Kidney (tissue), 13 donors: ENCODE measurements at regions not wholly inside any gene's neighbourhood (a gene's known extent, or its start where the extent isn't known, plus 50 kb on each side); places are given as distances from the start of the nearest gene placed in this dataset.

ENCODE experiments used
- DNase-seq, 5 donors: peaks; one replicate each; pipeline ENCODE4 v3.0.0-alpha.2; 2013 to 2020
- FAIRE-seq: peaks from 2 replicates; lab custom pipeline; 2012; peaks lifted over from hg19 to GRCh38; lab: Jason Lieb, UNC
- H3K27ac ChIP-seq, 2 donors: one replicate each; pipeline ENCODE4 v1.7.0; 2013; ENCODE audit warnings: low read depth in 2 of 2, low read length in 2 of 2, inconsistent platforms in 1 of 2
- H3K27me3 ChIP-seq: one replicate; pipeline ENCODE4 v1.7.1; 2013; ENCODE audit warnings: low read length, inconsistent platforms; ENCODE audit not compliant: control insufficient read depth, insufficient read depth
- H3K36me3 ChIP-seq, 3 donors: one replicate each; pipeline versions ENCODE4 v1.7.0 to v1.7.1; 2013; ENCODE audit warnings: low read length in 3 of 3, control low read depth in 1 of 3, inconsistent platforms in 1 of 3; ENCODE audit not compliant: insufficient read depth in 3 of 3, control insufficient read depth in 2 of 3
- H3K4me1 ChIP-seq, 3 donors: one replicate each; pipeline versions ENCODE4 v1.7.0 to v1.7.1; 2013; ENCODE audit warnings: low read length in 3 of 3, inconsistent platforms in 1 of 3, low read depth in 1 of 3; ENCODE audit not compliant: control insufficient read depth in 2 of 3, insufficient read depth in 2 of 3
- H3K4me3 ChIP-seq, 3 donors: one replicate each; pipeline versions ENCODE4 v1.7.0 to v1.8.1; 2013; ENCODE audit warnings: low read length in 3 of 3, control low read depth in 1 of 3, inconsistent platforms in 1 of 3
- H3K9ac ChIP-seq, 3 donors: one replicate each; pipeline versions ENCODE4 v1.7.0 to v1.7.1; 2013; ENCODE audit warnings: low read length in 3 of 3, control low read depth in 1 of 3, inconsistent platforms in 1 of 3
- H3K9me3 ChIP-seq, 3 donors: one replicate each; pipeline versions ENCODE4 v1.7.0 to v1.7.1; 2013; ENCODE audit warnings: low read length in 3 of 3, control low read depth in 1 of 3, inconsistent platforms in 1 of 3; ENCODE audit not compliant: control insufficient read depth in 2 of 3, insufficient read depth in 1 of 3
- intact Hi-C: fragments of 100-400 bp; cut with DNase I; formaldehyde crosslinking; loops from one replicate; pipeline ENCODE4 v1.11.1; 2022
- TF ChIP-seq, protein P1 (sequence below): IDR thresholded peaks from 3 replicates; pipeline ENCODE4 v1.5.1; 2012; ENCODE audit warnings: mild to moderate bottlenecking, moderate library complexity, borderline replicate concordance; ENCODE audit not compliant: insufficient read depth; ENCODE audit errors: extremely low read depth
- donor health status: control.
- donor health status: control.
- donor health status: control.
- donor health status: control.
- donor health status: control.
- donor health status: DM: yes; HTN: yes; CAD: no.
- donor health status: Normal renal cell carcinoma (clear cell type).

GRCh38 chr21:35202431-35202830, 153.3 kb upstream of the RUNX1 start:
- FAIRE-seq (no peak), DNase-seq (no peak)
- intact Hi-C loops, result no loop called here
- Histone ChIP-seq H3K36me3 (no peaks in the 10 kb centered on the region), H3K27me3 (no peaks in the 10 kb centered on the region), H3K4me1 (peaks cover 0 to 6% (median 0%) of the 10 kb centered on the region in 3 donors), H3K27ac (no peak overlapping the region), H3K9me3 (no peaks in the 10 kb centered on the region), H3K9ac (no peak overlapping the region), H3K4me3 (no peak overlapping the region)
- TF ChIP-seq, protein P1, sequence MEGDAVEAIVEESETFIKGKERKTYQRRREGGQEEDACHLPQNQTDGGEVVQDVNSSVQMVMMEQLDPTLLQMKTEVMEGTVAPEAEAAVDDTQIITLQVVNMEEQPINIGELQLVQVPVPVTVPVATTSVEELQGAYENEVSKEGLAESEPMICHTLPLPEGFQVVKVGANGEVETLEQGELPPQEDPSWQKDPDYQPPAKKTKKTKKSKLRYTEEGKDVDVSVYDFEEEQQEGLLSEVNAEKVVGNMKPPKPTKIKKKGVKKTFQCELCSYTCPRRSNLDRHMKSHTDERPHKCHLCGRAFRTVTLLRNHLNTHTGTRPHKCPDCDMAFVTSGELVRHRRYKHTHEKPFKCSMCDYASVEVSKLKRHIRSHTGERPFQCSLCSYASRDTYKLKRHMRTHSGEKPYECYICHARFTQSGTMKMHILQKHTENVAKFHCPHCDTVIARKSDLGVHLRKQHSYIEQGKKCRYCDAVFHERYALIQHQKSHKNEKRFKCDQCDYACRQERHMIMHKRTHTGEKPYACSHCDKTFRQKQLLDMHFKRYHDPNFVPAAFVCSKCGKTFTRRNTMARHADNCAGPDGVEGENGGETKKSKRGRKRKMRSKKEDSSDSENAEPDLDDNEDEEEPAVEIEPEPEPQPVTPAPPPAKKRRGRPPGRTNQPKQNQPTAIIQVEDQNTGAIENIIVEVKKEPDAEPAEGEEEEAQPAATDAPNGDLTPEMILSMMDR, result no peak

DNA sequence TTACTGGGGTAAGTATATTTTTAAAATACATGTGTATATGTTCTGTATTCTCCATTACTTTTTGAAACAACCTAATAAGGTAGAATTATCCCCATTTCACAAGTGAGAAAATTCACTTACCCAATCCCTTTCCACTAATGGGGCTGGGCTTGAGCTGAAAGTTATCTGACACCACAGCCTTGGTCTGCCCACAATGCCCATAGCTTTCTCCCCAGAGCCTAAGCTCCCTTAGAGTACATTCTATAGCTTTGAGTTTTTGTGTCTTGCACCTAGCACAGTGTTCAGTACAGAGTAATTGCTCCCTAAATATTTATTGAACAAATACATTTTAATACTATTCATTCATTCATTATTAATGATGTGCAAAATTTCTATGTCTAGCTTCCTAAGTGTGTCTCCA, 152.7 kb upstream of the RUNX1 start:
- FAIRE-seq, result no peak
- H3K36me3 ChIP-seq, result no peaks in the 10 kb centered on the region
- no peak overlapping the region for H3K27ac ChIP-seq
- no peak overlapping the region for H3K9ac ChIP-seq
- TF ChIP-seq, protein P1, result no peak
- no peak overlapping the region for H3K4me3 ChIP-seq
- peaks cover 0 to 6% (median 0%) of the 10 kb centered on the region in 3 donors for H3K4me1 ChIP-seq
- no peak for DNase-seq
- H3K9me3 ChIP-seq, result no peaks in the 10 kb centered on the region
- no peaks in the 10 kb centered on the region for H3K27me3 ChIP-seq
- intact Hi-C loops, result no loop called here

GRCh38 chr21:35201288-35201687, 152.2 kb upstream of the RUNX1 start:
- no peak for DNase-seq
- TF ChIP-seq, protein P1, result no peak
- intact Hi-C loops, result no loop called here

DNA sequence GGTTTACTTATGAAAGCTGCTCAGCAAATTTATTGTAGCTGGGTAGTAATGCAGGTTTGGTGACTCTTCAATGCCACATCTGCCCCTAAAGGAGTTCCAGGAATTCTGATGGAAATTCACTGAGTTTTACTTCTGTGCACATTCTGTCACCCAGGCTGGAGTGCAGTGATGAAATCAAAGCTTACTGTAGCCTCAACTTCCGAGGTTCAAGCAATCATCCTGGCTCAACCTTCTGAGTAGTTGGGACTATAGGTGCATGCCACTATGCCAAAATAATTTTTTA, 150.6 kb upstream of the RUNX1 start:
- Histone ChIP-seq H3K4me3 (no peak overlapping the region), H3K4me1 (no peaks in the 10 kb centered on the region), H3K9ac (no peak overlapping the region), H3K9me3 (no peaks in the 10 kb centered on the region), H3K27ac (no peak overlapping the region), H3K27me3 (no peaks in the 10 kb centered on the region), H3K36me3 (no peaks in the 10 kb centered on the region)
- TF ChIP-seq, protein P1, result no peak
- no peak for FAIRE-seq
- no peak for DNase-seq
- intact Hi-C loops, result no loop called here

More at GRCh38 chr21:35201288-35201687, 152.2 kb upstream of the RUNX1 start:
- no peak overlapping the region for H3K4me3 ChIP-seq
- peaks cover 0 to 2% (median 0%) of the 10 kb centered on the region in 3 donors for H3K4me1 ChIP-seq
- FAIRE-seq, result no peak
- H3K9ac ChIP-seq, result no peak overlapping the region
- H3K27me3 ChIP-seq, result no peaks in the 10 kb centered on the region
- H3K27ac ChIP-seq, result no peak overlapping the region
- no peaks in the 10 kb centered on the region for H3K36me3 ChIP-seq
- H3K9me3 ChIP-seq, result no peaks in the 10 kb centered on the region
